ENCODE measurements at regions not wholly inside any gene's neighbourhood (a gene's known extent, or its start where the extent isn't known, plus 50 kb on each side); places are given as distances from the start of the nearest gene placed in this dataset.

GRCh38 chrX:4315891-4316290, 602.4 kb upstream of the PRKX start:
- no peak for TF ChIP-seq FOXK2 (IDR thresholded peaks at IDR 0.05)
- no peak for TF ChIP-seq ZNF384 (IDR thresholded peaks at IDR 0.05)
- no peak for TF ChIP-seq FOXM1 (IDR thresholded peaks at IDR 0.05; ENCODE audit: borderline replicate concordance)
- no peak for TF ChIP-seq BHLHE40 (IDR thresholded peaks at IDR 0.05; ENCODE audit: borderline replicate concordance)
- no peak for TF ChIP-seq CTBP1 (IDR thresholded peaks at IDR 0.05; ENCODE audit: borderline replicate concordance)
- TF ChIP-seq ELF4 (IDR thresholded peaks at IDR 0.05) = no peak
- TF ChIP-seq NFRKB (IDR thresholded peaks at IDR 0.05) = no peak
- TF ChIP-seq HDGF (IDR thresholded peaks at IDR 0.05; ENCODE audit: borderline replicate concordance) = no peak
- no peak for TF ChIP-seq TARDBP (IDR thresholded peaks at IDR 0.05)
- TF ChIP-seq LEF1 (IDR thresholded peaks at IDR 0.05; ENCODE audit: borderline replicate concordance) = no peak
- TF ChIP-seq ARNT (IDR thresholded peaks at IDR 0.05) = no peak
- no peak for TF ChIP-seq SP1 (IDR thresholded peaks at IDR 0.05)
- no peak for TF ChIP-seq SUZ12 (IDR thresholded peaks at IDR 0.05)
